Prostate gland (tissue), 2 donors: ENCODE measurements at regions not wholly inside any gene's neighbourhood (a gene's known extent, or its start where the extent isn't known, plus 50 kb on each side); places are given as distances from the start of the nearest gene placed in this dataset.

Source experiments
- POLR2A ChIP-seq: fragments of 450-650 bp; IDR thresholded peaks from one replicate; pipeline ENCODE4 v1.6.1; 2016; ENCODE audit warnings: antibody characterized with exemption, mild to moderate bottlenecking
- POLR2AphosphoS5 ChIP-seq: sonication (generic); formaldehyde crosslinking; IDR thresholded peaks from one replicate; pipeline ENCODE4 v1.6.1; 2017; ENCODE audit warnings: antibody characterized with exemption
- TF ChIP-seq, protein P1 (sequence below), 4 experiments: fragments of 200-600 bp in 2 of 4; fragments of 450-650 bp in 2 of 4; sonication (generic) in 2 of 4; IDR thresholded peaks; 1 replicate in 3 of 4; 2 replicates in 1 of 4; pipeline ENCODE4 v1.5.1; 2016 to 2019; ENCODE audit warnings: antibody characterized with exemption in 4 of 4, mild to moderate bottlenecking in 2 of 4, moderate library complexity in 2 of 4

DNA sequence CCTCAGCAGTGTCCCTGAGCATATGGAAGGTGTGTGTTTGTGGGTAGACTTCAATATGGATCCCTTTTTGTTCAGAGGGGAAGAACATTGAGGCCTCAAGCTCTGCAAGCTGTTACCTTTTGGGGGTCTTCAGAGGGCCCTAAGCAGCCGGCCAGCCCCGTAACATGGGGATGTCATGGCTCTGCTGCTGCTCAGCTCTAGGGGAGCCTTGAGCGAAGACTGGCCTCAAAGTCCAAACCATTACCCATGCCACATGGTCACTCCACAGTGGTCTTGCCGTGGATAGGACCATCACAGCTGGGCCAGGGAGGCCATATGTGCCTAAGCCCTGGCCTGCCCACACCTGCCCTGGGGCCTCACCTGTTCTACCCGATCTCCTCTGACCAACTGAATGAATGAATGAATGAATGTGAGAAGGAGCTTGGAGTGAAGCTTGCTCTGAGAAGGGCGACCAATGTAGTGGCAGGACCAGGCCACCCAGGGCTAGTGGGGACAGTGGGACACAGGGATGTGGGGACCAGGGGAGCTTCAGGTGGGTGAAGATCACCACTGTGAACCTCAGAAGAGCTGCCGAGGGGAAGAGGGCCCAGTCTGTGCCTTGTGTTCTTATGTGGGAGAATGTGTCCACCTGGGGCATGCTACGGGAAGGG, 754.6 kb downstream of the BRD1 start:
- TF ChIP-seq, protein P1, sequence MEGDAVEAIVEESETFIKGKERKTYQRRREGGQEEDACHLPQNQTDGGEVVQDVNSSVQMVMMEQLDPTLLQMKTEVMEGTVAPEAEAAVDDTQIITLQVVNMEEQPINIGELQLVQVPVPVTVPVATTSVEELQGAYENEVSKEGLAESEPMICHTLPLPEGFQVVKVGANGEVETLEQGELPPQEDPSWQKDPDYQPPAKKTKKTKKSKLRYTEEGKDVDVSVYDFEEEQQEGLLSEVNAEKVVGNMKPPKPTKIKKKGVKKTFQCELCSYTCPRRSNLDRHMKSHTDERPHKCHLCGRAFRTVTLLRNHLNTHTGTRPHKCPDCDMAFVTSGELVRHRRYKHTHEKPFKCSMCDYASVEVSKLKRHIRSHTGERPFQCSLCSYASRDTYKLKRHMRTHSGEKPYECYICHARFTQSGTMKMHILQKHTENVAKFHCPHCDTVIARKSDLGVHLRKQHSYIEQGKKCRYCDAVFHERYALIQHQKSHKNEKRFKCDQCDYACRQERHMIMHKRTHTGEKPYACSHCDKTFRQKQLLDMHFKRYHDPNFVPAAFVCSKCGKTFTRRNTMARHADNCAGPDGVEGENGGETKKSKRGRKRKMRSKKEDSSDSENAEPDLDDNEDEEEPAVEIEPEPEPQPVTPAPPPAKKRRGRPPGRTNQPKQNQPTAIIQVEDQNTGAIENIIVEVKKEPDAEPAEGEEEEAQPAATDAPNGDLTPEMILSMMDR (IDR thresholded peaks at IDR 0.05), result no peak
- TF ChIP-seq POLR2A (no peak), POLR2AphosphoS5 (no peak)
